Spleen (tissue), 7 donors: ENCODE measurements at regions not wholly inside any gene's neighbourhood (a gene's known extent, or its start where the extent isn't known, plus 50 kb on each side); places are given as distances from the start of the nearest gene placed in this dataset.

Experiments
- POLR2A ChIP-seq, 3 donors: fragments of 450-650 bp; IDR thresholded peaks; one replicate each; pipeline ENCODE4 v1.5.1; 2017; ENCODE audit warnings: antibody characterized with exemption in 3 of 3, mild to moderate bottlenecking in 1 of 3
- TF ChIP-seq, protein P1 (sequence below), 11 experiments: fragments of 200-600 bp in 7 of 11; fragments of 450-650 bp in 4 of 11; sonication (generic) in 4 of 11; IDR thresholded peaks in 8 of 11; conservative IDR thresholded peaks in 3 of 11; 1 replicate in 7 of 11; 2 replicates in 4 of 11; pipeline versions ENCODE4 v1.4.0 to v1.8.0; 2016 to 2021; ENCODE audit warnings: antibody characterized with exemption in 11 of 11, inconsistent platforms in 4 of 11, mild to moderate bottlenecking in 1 of 11
- donor health status: DM: no; HTN: no; CAD: no; lungs with moderate emphysema.
- donor health status: DM: no; HTN: no; CAD: no.
- donor health status: DM: no; HTN: no; CAD: no.

DNA sequence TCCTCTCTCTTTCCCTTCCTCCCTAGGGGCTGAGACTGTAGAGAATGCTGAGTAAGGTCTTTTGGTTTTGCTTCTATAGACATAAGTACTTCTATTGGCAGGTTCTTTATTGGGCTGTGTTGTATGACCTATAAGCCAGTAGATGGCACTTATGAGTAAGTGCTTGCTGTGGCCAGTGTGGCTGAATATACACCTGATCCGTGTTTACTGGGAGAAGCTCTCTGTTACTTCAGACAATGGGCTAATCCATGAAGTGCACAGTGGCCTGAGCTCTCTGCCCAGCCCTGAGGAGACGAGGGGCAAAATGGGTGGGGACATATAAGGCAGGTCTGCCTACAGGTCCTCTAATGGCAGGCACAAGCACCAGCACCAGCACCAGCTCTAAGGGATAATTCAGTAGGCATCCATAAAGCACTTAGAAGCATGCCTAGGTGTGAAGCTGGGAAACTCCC lies 610.3 kb downstream of the RNF144B start:
- no peak for TF ChIP-seq POLR2A (IDR thresholded peaks at IDR 0.05)
- TF ChIP-seq, protein P1, sequence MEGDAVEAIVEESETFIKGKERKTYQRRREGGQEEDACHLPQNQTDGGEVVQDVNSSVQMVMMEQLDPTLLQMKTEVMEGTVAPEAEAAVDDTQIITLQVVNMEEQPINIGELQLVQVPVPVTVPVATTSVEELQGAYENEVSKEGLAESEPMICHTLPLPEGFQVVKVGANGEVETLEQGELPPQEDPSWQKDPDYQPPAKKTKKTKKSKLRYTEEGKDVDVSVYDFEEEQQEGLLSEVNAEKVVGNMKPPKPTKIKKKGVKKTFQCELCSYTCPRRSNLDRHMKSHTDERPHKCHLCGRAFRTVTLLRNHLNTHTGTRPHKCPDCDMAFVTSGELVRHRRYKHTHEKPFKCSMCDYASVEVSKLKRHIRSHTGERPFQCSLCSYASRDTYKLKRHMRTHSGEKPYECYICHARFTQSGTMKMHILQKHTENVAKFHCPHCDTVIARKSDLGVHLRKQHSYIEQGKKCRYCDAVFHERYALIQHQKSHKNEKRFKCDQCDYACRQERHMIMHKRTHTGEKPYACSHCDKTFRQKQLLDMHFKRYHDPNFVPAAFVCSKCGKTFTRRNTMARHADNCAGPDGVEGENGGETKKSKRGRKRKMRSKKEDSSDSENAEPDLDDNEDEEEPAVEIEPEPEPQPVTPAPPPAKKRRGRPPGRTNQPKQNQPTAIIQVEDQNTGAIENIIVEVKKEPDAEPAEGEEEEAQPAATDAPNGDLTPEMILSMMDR (IDR thresholded peaks at IDR 0.05 in 8 of 11, conservative IDR thresholded peaks at IDR 0.05 in 3 of 11) = peak in 4 of 11 experiments; percentile 4 to 31 (median 20)
